ENCODE measurements at regions not wholly inside any gene's neighbourhood (a gene's known extent, or its start where the extent isn't known, plus 50 kb on each side); places are given as distances from the start of the nearest gene placed in this dataset.
A peak's percentile ranks its signal among the peaks of the same experiment; 100 is the strongest.
"Not testable (repeated sequence)": the region's sequence is repeated elsewhere in the genome, so short reads cannot be mapped to it uniquely, and the experiment has no call there.

DNA sequence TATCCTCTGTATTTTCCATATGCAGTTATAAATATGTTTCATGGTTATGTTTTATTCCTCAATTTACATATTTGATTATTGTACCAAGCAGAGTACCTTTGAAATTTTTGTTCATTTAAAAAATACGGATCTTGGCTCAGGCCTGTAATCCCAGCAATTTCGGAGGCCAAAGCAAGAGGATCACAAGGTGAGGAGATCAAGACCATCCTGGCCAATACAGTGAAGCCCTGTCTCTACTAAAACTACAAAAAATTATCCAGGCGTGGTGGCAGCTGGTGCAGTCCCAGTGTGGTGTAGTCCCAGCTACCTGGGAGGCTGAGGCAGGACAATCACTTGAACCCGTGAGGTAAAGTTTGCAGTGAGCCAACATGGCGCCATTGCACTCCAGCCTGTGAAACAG lies 251.2 kb upstream of the TPTE start:
- peak; percentile 64 for ATAC-seq

DNA sequence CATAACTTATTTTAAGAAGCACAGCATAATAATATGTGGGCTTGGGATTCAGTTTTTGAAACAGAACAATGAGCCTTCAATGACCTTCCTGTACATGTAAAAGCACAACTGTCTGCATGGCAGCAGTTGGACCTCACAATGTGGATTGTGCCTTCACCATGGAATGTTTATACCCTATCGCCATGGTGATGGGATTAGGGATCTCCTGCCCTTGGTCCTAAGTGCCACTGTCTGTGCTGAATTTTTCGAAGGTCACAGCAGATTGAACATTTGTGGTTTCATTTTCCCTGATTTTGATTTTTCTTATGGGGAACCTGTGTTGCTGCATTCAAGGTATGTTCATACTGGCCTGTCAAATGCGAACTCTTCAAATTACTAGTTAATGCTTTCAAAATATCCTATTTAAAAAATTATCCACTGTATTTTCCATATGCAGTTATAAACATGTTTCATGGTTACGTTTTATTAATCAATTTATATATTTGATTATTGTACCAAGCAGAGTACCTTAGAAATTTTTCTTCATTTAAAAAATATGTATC lies 249.6 kb upstream of the TPTE start:
- not testable (repeated sequence) for H3K4me1 Mint-ChIP-seq, H3K4me3 Mint-ChIP-seq, ATAC-seq, H3K36me3 Mint-ChIP-seq, H3K27ac Mint-ChIP-seq, H3K27me3 Mint-ChIP-seq
- peaks cover 13% of the 10 kb centered on the region for H3K9me3 Mint-ChIP-seq

More for the DNA sequence above, 251.2 kb upstream of the TPTE start:
- H3K4me1 Mint-ChIP-seq, H3K27ac Mint-ChIP-seq, H3K27me3 Mint-ChIP-seq, H3K4me3 Mint-ChIP-seq, H3K36me3 Mint-ChIP-seq: not testable (repeated sequence)
- H3K9me3 Mint-ChIP-seq, result peaks cover 13% of the 10 kb centered on the region

DNA sequence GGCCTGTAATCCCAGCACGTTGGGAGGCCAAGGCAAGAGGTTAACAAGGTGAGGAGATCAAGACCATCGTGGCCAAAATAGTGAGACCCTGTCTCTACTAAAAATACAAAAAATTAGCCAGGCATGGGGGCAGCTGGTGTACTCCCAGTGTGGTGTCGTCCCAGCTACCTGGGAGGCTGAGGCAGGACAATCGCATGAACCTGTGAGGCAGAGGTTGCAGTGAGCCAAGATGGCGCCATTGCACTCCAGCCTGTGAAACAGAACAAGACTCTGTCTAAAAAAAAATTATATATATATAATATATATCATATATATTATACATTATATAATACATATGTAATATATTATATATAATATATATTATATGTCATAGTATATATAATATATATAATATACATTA lies 249.2 kb upstream of the TPTE start:
- H3K36me3 Mint-ChIP-seq, result no peaks in the 10 kb centered on the region
- ATAC-seq, result peak; percentile 89
- no peak overlapping the region for H3K4me3 Mint-ChIP-seq
- no peaks in the 10 kb centered on the region for H3K27me3 Mint-ChIP-seq
- H3K4me1 Mint-ChIP-seq, result no peaks in the 10 kb centered on the region
- H3K27ac Mint-ChIP-seq, result no peak overlapping the region
- peaks cover 13% of the 10 kb centered on the region for H3K9me3 Mint-ChIP-seq

DNA sequence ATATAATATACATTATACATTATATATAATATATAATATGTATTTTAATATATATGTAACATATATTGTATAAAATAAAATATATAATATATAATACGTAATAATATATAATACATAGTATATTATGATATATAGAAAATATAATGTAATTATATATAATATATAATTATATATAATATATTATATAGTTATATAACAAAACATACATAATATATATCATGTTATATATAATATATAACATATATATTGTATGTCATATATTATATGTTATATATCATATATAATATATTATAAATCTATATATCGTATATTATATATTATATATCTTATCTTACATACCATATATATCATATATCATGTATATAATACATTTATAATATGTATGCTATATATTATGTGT lies 248.2 kb upstream of the TPTE start:
- ATAC-seq, result no peak
- no peaks in the 10 kb centered on the region for H3K27me3 Mint-ChIP-seq
- H3K9me3 Mint-ChIP-seq, result peaks cover 13% of the 10 kb centered on the region
- no peaks in the 10 kb centered on the region for H3K4me1 Mint-ChIP-seq
- H3K27ac Mint-ChIP-seq, result no peak overlapping the region
- no peak overlapping the region for H3K4me3 Mint-ChIP-seq
- H3K36me3 Mint-ChIP-seq, result no peaks in the 10 kb centered on the region

DNA sequence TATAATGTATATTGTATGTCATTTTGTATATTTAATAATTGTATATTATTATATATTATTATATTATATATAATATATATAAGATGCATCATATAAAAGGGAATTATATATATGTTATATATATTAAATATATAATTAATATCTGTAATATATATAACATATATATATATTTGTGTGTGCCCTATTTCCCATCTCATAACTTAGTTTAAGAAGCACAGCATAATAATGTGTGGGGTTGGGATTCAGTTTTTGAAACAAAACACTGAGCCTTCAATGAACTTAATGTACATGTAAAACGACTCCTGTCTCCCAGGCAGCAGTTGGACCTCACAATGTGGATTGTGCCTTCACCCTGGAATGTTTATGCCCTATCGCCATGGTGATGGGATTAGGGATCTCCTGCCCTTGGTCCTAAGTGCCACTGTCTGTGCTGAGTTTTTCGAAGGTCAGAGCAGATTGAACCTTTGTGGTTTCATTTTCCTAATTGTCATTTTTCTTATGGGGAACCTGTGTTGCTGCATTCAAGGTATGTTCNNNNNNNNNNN lies 247.5 kb upstream of the TPTE start:
- not testable (repeated sequence) for H3K27me3 Mint-ChIP-seq, H3K27ac Mint-ChIP-seq, H3K36me3 Mint-ChIP-seq, H3K4me1 Mint-ChIP-seq, H3K4me3 Mint-ChIP-seq
- ATAC-seq, result peak; percentile 59
- H3K9me3 Mint-ChIP-seq, result peaks cover 13% of the 10 kb centered on the region
